ENCODE measurements at regions not wholly inside any gene's neighbourhood (a gene's known extent, or its start where the extent isn't known, plus 50 kb on each side); places are given as distances from the start of the nearest gene placed in this dataset.
"Not testable (repeated sequence)": the region's sequence is repeated elsewhere in the genome, so short reads cannot be mapped to it uniquely, and the experiment has no call there.

GRCh38 chr3:194871864-194872668 is 186.4 kb downstream of the FAM43A start:
- no peak for DNase-seq
- H3K27ac Mint-ChIP-seq: no peak overlapping the region
- no peaks in the 10 kb centered on the region for H3K9me3 ChIP-seq (ENCODE audit: control insufficient read depth, low read length, poor library complexity, severe bottlenecking)
- H3K4me3 Mint-ChIP-seq: no peak overlapping the region
- peaks cover 6% of the 10 kb centered on the region for H3K4me1 Mint-ChIP-seq
- ATAC-seq: no peak
- no peaks in the 10 kb centered on the region for H3K36me3 Mint-ChIP-seq (ENCODE audit: low read depth)
- H3K27me3 Mint-ChIP-seq: peaks cover 48% of the 10 kb centered on the region

GRCh38 chr3:194872669-194872977 is 186.9 kb downstream of the FAM43A start:
- Mint-ChIP-seq H3K27me3 (peaks cover 48% of the 10 kb centered on the region), H3K4me1 (peaks cover 6% of the 10 kb centered on the region), H3K36me3 (ENCODE audit: low read depth) (no peaks in the 10 kb centered on the region), H3K4me3 (no peak overlapping the region), H3K27ac (no peak overlapping the region)
- H3K9me3 ChIP-seq (ENCODE audit: control insufficient read depth, low read length, poor library complexity, severe bottlenecking): no peaks in the 10 kb centered on the region
- ATAC-seq: no peak
- DNase-seq: no peak

- H3K4me3 Mint-ChIP-seq; ATAC-seq; H3K36me3 Mint-ChIP-seq (ENCODE audit: low read depth); H3K9me3 ChIP-seq (ENCODE audit: control insufficient read depth, low read length, poor library complexity, severe bottlenecking); H3K4me1 Mint-ChIP-seq; DNase-seq; H3K27ac Mint-ChIP-seq: not testable (repeated sequence)
- peaks cover 49% of the 10 kb centered on the region for H3K27me3 Mint-ChIP-seq
These were observed 187.8 kb downstream of the FAM43A start for GRCh38 chr3:194873474-194873873.

GRCh38 chr3:194874206-194874605 is 188.5 kb downstream of the FAM43A start:
- H3K4me1 Mint-ChIP-seq: peaks cover 8% of the 10 kb centered on the region
- ATAC-seq (no peak), DNase-seq (no peak)
- H3K9me3 ChIP-seq (ENCODE audit: control insufficient read depth, low read length, poor library complexity, severe bottlenecking): no peaks in the 10 kb centered on the region
- H3K4me3 Mint-ChIP-seq: no peak overlapping the region
- no peak overlapping the region for H3K27ac Mint-ChIP-seq
- H3K27me3 Mint-ChIP-seq: peaks cover 44% of the 10 kb centered on the region
- H3K36me3 Mint-ChIP-seq (ENCODE audit: low read depth): no peaks in the 10 kb centered on the region

GRCh38 chr3:194874783-194875182 is 189.1 kb downstream of the FAM43A start:
- Mint-ChIP-seq H3K27ac (no peak overlapping the region), H3K4me1 (peaks cover 9% of the 10 kb centered on the region), H3K27me3 (peaks cover 44% of the 10 kb centered on the region), H3K36me3 (ENCODE audit: low read depth) (no peaks in the 10 kb centered on the region), H3K4me3 (no peak overlapping the region)
- no peak for DNase-seq
- no peaks in the 10 kb centered on the region for H3K9me3 ChIP-seq (ENCODE audit: control insufficient read depth, low read length, poor library complexity, severe bottlenecking)
- no peak for ATAC-seq

GRCh38 chr3:194875581-194876402 is 190.1 kb downstream of the FAM43A start:
- peaks cover 44% of the 10 kb centered on the region for H3K27me3 Mint-ChIP-seq
- ATAC-seq (no peak), DNase-seq (no peak)
- no peaks in the 10 kb centered on the region for H3K9me3 ChIP-seq (ENCODE audit: control insufficient read depth, low read length, poor library complexity, severe bottlenecking)
- H3K4me3 Mint-ChIP-seq: no peak overlapping the region
- H3K36me3 Mint-ChIP-seq (ENCODE audit: low read depth): no peaks in the 10 kb centered on the region
- H3K4me1 Mint-ChIP-seq: peaks cover 13% of the 10 kb centered on the region
- H3K27ac Mint-ChIP-seq: no peak overlapping the region

- ATAC-seq (no peak), DNase-seq (no peak)
- Mint-ChIP-seq H3K36me3 (ENCODE audit: low read depth) (no peaks in the 10 kb centered on the region), H3K4me1 (peaks cover 13% of the 10 kb centered on the region), H3K27ac (no peak overlapping the region), H3K4me3 (no peak overlapping the region), H3K27me3 (peaks cover 44% of the 10 kb centered on the region)
- no peaks in the 10 kb centered on the region for H3K9me3 ChIP-seq (ENCODE audit: control insufficient read depth, low read length, poor library complexity, severe bottlenecking)
These were observed 190.9 kb downstream of the FAM43A start for GRCh38 chr3:194876403-194877095.

- Mint-ChIP-seq H3K4me3 (no peak overlapping the region), H3K27me3 (peaks cover 36% of the 10 kb centered on the region), H3K4me1 (peaks cover 9% of the 10 kb centered on the region), H3K36me3 (ENCODE audit: low read depth) (no peaks in the 10 kb centered on the region), H3K27ac (no peak overlapping the region)
- ATAC-seq (no peak), DNase-seq (no peak)
- no peaks in the 10 kb centered on the region for H3K9me3 ChIP-seq (ENCODE audit: control insufficient read depth, low read length, poor library complexity, severe bottlenecking)
These were observed 191.8 kb downstream of the FAM43A start for GRCh38 chr3:194877291-194878119.

GRCh38 chr3:194879126-194879877 is 193.6 kb downstream of the FAM43A start:
- no peaks in the 10 kb centered on the region for H3K36me3 Mint-ChIP-seq (ENCODE audit: low read depth)
- H3K4me1 Mint-ChIP-seq: peaks cover 9% of the 10 kb centered on the region
- peaks cover 32% of the 10 kb centered on the region for H3K27me3 Mint-ChIP-seq
- DNase-seq (no peak), ATAC-seq (peak; percentile 23)
- peak overlapping the region; percentile 73 for H3K27ac Mint-ChIP-seq
- H3K4me3 Mint-ChIP-seq: no peak overlapping the region
- peaks cover 6% of the 10 kb centered on the region for H3K9me3 ChIP-seq (ENCODE audit: control insufficient read depth, low read length, poor library complexity, severe bottlenecking)

GRCh38 chr3:194879991-194880939 is 194.6 kb downstream of the FAM43A start:
- peaks cover 29% of the 10 kb centered on the region for H3K27me3 Mint-ChIP-seq
- H3K36me3 Mint-ChIP-seq (ENCODE audit: low read depth): no peaks in the 10 kb centered on the region
- H3K27ac Mint-ChIP-seq: peak overlapping the region; percentile 73
- H3K4me1 Mint-ChIP-seq: peaks cover 8% of the 10 kb centered on the region
- ATAC-seq (no peak), DNase-seq (no peak)
- peaks cover 7% of the 10 kb centered on the region for H3K9me3 ChIP-seq (ENCODE audit: control insufficient read depth, low read length, poor library complexity, severe bottlenecking)
- no peak overlapping the region for H3K4me3 Mint-ChIP-seq
